ENCODE measurements at regions not wholly inside any gene's neighbourhood (a gene's known extent, or its start where the extent isn't known, plus 50 kb on each side); places are given as distances from the start of the nearest gene placed in this dataset. TPM values are rescaled to one million over a fixed set of nuclear protein-coding genes. Genes with fewer than 3 reads are reported as not detected.

DNA sequence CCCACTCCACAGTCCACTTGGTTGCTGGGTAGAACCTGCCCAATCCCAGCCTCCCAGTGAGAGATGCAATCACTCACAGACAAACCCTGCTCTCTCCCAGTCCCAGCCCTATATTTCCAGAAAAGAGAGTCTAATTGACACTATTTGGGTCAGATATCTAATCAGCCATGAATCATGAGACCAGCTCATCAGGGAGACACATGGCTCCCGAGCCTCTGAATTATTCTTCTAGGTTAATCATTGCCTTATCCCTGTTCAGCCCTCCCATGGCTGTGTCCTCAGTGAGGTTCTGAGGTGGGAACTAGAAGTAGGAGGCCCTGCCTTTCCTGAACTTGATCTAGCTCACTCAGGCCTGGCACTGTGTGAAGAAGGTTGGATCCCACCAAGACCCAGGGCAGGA lies 49.9 kb upstream of the ZC3H12A start:
- no peaks in the 10 kb centered on the region for H3K9me3 ChIP-seq (ENCODE audit: control extremely low read depth in 1 of 3, control insufficient read depth in 2 of 3, insufficient read depth in 1 of 3, low read length in 2 of 3)
- no peak overlapping the region for H3K27ac ChIP-seq (ENCODE audit: low read length in 2 of 2)
- DNase-seq (no peak), ATAC-seq (ENCODE audit: low read depth) (no peak)
- H3K4me1 ChIP-seq (ENCODE audit: control insufficient read depth in 2 of 2, insufficient read depth in 2 of 2, low read length in 2 of 2) = no peaks in the 10 kb centered on the region
- H3K79me2 ChIP-seq (ENCODE audit: control insufficient read depth, insufficient read depth, low read length) = no peaks in the 10 kb centered on the region
- ChIA-PET CTCF (interaction anchor here (1.2 to 1.6 kb wide), 2 partner anchors 10 to 848 kb away, joined by 3 to 10 read pairs; no protein-coding TSS in a partner anchor), POLR2A (no interaction called here)
- H3K4me3 ChIP-seq (ENCODE audit: control extremely low read depth in 1 of 5, extremely low read depth in 1 of 5, insufficient read depth in 1 of 5, low read depth in 2 of 5, low read length in 4 of 5) = no peak overlapping the region
- H3K4me2 ChIP-seq (replicated peaks; ENCODE audit: low read depth, low read length, poor library complexity, severe bottlenecking) = no peak overlapping the region
- H4K20me1 ChIP-seq (ENCODE audit: control insufficient read depth, insufficient read depth, low read length, poor library complexity, severe bottlenecking) = no peaks in the 10 kb centered on the region
- peaks cover 0 to 4% (median 0%) of the 10 kb centered on the region in 4 experiments for H3K27me3 ChIP-seq (replicated peaks in 1 of 4; ENCODE audit: control extremely low read depth in 1 of 4, control insufficient read depth in 3 of 4, insufficient read depth in 4 of 4, low read length in 3 of 4)
- Mint-ChIP-seq H3K4me1 (no peaks in the 10 kb centered on the region), H3K27ac (no peak overlapping the region), H3K27me3 (peaks cover 38% of the 10 kb centered on the region), H3K9me3 (ENCODE audit: insufficient read depth) (no peaks in the 10 kb centered on the region), H3K4me3 (no peak overlapping the region)
- no CpG with 5 or more reads among the region's 1 CpG for WGBS (ENCODE audit: insufficient coverage)
- intact Hi-C loops (cut with micrococcal nuclease) = no loop called here
- H2AFZ ChIP-seq (ENCODE audit: insufficient read depth, low read depth, low read length, poor library complexity, severe bottlenecking) = no peak overlapping the region
- no peak overlapping the region for H3K9ac ChIP-seq (ENCODE audit: low read length)
- no peaks in the 10 kb centered on the region for H3K36me3 ChIP-seq (replicated peaks in 1 of 2; ENCODE audit: control extremely low read depth in 1 of 2, control insufficient read depth in 1 of 2, extremely low read depth in 1 of 2, insufficient read depth in 2 of 2, low read length in 1 of 2)
- TF ChIP-seq EZH2 (IDR thresholded peaks at IDR 0.05; ENCODE audit: borderline replicate concordance, insufficient read depth, low read depth, low read length, poor library complexity, severe bottlenecking) (no peak), CTCF (IDR thresholded peaks at IDR 0.05) (no peak)

Small RNAs in the stretch of these regions (small RNA-seq; reads per million reads assigned to genes)
- not detected for gene MIR4255 (ENCODE audit: insufficient read length, low read depth, low replicate concordance)
- gene RNA5SP43 (ENCODE audit: insufficient read length, low read depth, low replicate concordance) = not detected
- not detected for gene RNU6-636P (ENCODE audit: insufficient read length, low read depth, low replicate concordance)
- not detected for gene RPS29P6 (ENCODE audit: insufficient read length, low read depth, low replicate concordance)
